Glomerular endothelial cell (primary cell): ENCODE measurements at regions not wholly inside any gene's neighbourhood (a gene's known extent, or its start where the extent isn't known, plus 50 kb on each side); places are given as distances from the start of the nearest gene placed in this dataset.

ENCODE experiments used
- DNase-seq: peaks from one replicate; pipeline ENCODE4 v3.0.0-alpha.2; 2011; ENCODE audit warnings: low read depth, low spot score; ENCODE audit errors: extremely low read depth

DNA sequence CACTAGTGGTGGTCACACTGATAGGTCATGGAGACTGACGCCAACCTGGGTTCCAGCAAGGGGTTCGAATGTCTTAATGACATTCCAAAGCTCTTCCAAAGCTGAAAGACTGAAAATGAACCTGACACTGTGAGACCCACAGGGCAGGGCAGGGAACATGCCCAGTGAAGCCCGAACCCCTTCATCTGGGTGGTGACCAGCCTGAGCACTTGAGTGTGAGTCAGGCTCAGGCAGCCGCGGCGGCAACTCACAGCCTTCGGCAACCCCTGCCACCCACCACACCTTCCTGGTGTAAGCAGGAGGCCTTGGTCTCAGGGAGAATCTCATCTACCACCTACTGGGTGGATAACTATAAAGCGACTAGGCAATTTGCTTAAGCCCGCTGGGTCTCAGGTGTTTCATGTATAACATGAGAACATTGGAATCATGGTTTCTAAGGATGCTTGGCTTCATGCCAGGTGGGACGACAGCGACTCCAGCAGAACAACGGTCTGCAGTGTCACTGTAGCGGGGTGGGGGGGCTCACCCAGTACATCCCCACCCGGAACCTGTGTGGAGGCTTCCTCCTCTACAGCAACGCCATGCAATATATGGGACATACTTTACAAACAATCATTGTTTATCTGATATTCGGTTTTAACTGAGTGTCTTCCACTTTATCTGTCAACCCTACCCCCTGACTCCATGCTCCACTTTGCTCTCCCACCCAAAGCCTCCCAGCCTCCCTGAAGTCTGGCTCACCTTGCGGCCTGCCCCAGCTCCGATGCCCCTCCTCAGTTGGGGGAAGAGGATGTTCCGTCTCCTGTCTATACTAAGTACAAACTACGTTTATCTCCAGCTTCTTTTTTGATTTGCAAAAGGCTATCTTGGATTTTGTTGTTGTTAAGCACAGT lies 125.0 kb upstream of the MEF2A start:
- DNase-seq, result no peak

DNA sequence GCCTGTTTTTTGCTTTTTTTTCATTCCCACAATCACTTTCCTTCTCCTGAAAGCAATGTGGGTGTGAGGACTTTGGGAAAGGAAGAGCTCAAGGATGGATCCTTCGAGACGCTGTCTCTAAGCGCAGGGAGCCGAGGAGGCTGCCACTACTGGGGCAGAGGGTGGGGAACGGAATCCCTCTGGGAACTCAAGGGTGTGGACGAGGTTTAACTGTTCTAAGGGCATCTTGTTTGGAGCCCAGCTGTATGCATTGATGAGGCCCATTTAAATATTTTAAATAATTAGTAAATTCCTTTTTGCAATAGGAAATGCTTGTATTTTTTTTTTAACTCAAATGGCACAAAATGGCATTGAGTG lies 124.4 kb upstream of the MEF2A start:
- no peak for DNase-seq

- DNase-seq, result no peak
These were observed 123.9 kb upstream of the MEF2A start for GRCh38 chr15:99441871-99442251.

DNA sequence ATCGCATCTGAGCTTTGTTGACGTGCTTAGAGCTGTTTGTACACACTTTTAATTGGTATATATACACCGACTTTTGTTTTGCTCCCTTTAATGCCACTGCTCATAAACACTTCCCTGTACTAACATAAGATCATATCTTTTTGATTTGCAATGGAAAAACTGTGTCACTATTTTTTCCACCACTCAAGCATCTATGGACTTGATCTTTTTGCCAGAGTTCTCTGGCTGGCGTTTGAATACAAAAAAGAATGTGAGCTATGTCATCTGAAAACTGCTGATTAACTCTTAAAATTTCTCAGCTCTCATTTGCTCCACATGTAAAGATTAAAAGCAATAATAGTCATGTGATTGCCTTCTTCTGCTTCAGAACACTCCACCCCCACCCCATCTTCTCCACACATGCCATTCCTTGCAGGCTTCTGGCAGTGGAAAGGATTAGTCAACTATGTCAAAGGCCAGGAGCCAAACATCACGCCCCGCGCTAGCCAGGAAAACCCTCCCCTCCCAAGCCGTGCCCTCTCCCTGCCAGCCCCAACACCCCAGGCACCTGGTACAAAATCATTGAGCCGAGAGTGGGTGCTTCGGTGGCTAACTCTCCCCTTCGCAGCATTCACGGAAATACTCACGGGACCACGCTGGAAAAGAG lies 123.4 kb upstream of the MEF2A start:
- peak; percentile 68 for DNase-seq

- DNase-seq, result no peak
These were observed 122.6 kb upstream of the MEF2A start for GRCh38 chr15:99443056-99443756.

GRCh38 chr15:99443768-99444446 lies 121.9 kb upstream of the MEF2A start:
- DNase-seq, result no peak

GRCh38 chr15:99445272-99445850 lies 120.4 kb upstream of the MEF2A start:
- no peak for DNase-seq

DNA sequence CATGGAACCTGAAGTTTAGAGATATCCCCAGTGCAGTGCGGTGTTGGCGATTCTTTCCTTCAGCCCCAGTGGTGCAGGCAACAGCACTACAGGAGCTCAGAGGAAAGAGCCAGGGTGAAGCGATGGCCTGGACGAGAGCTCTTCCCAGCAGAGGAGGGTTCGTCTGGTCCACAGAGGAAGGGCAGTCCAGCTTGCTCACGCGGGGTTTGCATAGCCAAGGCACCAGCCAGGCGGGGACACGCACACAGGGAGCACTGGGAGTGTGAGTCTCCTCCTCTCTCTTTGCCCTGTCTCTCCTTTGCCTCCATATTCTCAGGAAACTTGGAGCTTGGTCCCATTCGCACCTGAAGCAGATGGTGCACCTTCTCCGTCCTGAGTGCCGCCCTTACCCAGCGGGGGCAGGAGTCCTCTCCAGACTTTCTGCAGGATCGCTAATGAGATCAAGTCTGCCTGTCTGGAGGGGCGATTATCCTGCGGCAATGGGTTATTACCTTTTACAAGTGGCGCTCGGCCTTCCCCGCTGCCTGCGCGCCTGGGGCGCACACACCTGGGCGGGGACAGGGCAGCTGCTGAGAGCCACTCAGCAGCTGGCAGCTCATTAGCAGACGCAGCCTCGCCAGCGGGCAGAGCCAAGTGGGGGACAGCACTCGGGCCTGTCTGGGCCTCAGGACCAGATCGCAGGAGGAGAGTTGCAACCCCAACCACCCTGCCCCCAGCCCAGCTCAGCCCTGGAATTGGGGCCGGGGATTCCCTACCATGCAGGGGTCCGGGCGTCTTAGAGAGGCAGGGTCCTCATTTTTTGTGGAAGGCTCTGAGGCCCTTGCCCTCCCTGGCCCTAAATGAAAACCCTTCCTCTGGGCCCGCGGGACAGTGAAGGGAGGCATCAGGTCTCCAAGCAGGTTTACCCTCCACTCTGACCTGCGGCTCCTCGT lies 119.0 kb upstream of the MEF2A start:
- no peak for DNase-seq

GRCh38 chr15:99447497-99448371 lies 118.0 kb upstream of the MEF2A start:
- DNase-seq, result no peak

DNA sequence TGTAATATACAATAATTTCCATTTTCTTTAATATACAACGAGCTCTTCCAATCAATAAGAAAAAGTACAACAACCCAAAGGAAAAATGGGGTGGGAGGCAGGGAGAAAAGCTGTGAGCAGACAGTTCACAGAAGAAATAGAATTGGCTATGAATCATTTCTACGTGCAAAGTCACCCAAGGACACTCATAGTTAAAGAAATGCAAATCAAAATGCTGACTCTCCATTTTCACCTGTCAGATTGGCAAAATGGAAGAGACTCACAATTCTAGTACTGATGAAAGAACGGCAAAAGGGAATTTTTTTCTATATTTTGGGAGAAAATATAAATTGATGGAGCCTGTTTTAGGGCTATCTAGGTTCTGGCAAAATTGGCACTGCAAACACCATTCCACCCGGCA lies 116.3 kb upstream of the MEF2A start:
- no peak for DNase-seq

DNA sequence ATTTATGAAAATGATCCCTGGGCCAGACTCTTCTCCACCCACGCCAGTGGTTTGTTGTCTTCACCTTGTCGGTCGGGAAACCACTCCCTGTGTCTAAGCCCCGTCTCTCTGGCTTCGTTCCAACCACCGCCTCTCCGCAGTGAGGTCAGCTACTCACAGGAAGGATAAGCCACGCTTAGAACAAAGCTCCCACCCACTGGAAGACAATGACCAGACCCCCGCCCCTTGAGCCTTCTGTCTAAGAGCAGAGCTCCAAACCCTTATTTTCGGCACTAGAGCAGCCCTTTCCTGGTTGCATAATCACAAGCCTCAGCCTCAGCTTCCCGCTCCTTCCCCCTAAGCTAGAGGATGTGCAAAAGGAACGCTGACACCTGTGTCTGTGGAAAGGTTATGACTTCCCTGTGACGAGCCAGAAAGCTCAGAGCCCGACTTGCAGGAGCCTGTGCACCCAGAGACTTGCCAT lies 114.9 kb upstream of the MEF2A start:
- DNase-seq, result no peak

DNA sequence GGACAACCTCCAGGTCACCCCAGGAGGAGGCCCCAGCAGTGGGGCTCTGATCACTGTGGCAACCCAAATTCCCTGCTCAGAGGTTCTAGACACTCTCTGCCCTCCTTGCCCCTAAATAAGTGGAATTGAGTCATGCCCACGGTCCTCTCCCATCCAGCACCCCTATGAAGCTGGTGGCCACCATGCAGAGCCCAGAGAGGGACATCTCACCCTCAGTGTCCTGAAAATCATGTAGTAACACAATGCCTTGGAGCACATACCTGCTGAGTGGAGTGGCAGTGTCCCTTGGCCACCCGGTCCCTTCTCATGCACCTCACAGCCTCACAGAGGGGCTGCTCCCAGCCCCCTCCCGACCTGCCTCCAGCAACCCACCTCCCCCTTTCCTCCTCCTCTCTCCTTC lies 114.3 kb upstream of the MEF2A start:
- DNase-seq, result no peak

GRCh38 chr15:99452010-99452409 lies 113.8 kb upstream of the MEF2A start:
- DNase-seq, result no peak

DNA sequence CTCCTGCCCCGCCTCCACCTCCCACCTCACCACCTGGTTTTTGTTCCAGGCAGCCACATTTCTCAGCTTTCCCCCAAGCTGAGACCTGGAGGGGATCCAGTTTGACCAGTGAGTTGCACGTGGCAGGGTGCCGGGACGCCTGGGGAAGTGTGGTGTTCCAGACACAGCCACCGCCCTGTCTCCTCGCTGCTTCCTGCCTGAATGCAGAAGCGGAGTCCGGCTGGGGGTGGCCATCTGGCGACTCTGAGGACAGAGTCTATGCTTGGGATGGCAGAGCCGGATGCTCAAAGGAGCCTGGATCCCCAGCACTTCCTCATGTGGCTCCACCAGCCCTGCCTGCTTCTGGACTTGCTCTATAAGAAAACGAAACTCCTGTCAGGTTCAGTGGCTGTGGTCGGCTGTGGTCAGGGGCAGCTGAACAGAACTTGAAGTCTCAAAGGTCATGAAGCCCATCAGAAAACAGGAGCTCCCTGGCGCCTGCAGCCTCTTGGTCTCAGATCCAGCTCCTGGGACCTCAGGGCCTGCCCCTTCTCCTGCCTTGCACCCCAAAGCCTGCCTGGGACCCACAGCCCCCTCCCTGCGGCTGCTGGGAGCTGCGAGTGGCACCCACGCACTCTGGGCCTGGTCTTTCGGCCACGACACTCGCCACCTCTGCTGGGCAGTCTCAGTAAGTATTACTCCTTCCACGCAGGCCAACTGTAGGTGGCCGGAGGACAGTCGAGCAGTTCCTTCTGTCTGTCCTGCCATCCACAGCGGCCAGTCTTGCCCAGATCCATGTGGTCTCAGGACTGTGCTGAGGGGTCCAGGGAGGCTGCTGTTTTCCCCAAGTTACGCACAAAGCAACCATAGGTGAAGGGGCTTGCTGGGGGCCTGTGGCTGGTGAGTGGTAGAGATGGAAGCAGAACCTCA lies 112.8 kb upstream of the MEF2A start:
- DNase-seq, result no peak

DNA sequence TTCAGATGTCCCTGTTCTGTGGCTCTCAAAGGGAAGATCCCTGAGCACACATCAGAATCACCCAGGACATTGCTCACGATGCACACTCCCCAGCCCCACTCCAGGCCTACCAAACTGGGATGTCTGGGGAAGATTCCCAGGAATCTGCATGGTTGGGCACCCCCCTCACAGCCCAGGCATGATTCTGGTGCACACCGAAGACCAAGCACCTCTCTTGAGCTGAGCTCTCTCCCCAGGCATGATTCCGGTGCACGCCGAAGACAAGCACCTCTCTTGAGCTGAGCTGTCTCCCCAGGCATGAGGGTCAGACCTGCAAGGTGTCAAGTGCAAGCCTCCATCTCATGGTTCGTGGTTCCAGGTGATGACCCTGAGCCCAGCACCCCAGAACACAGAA lies 112.2 kb upstream of the MEF2A start:
- DNase-seq, result no peak

GRCh38 chr15:99454107-99454809 lies 111.5 kb upstream of the MEF2A start:
- no peak for DNase-seq
